GM23338 (cell line): ENCODE measurements at regions not wholly inside any gene's neighbourhood (a gene's known extent, or its start where the extent isn't known, plus 50 kb on each side); places are given as distances from the start of the nearest gene placed in this dataset.

Experiments
- ATAC-seq: fragments of 200-7000 bp; cut with Tn5 transposase; 3 replicates; pipeline ENCODE4 v1.9.1; 2020
- DNase-seq: peaks from one replicate; pipeline ENCODE4 v3.0.0-alpha.2; 2015; ENCODE audit warnings: low spot score
- H2AFZ ChIP-seq: fragments of 200-600 bp; sonication (generic); 2 replicates; pipeline ENCODE4 v1.8.0; 2016; ENCODE audit warnings: antibody characterized with exemption, mild to moderate bottlenecking, moderate library complexity
- H3F3A ChIP-seq: fragments of 200-600 bp; sonication (generic); replicated peaks from 2 replicates; pipeline ENCODE4 v1.8.0; 2017; ENCODE audit warnings: antibody characterized with exemption, mixed run types, low read depth
- H3K27ac ChIP-seq: fragments of 200-600 bp; sonication (generic); 2 replicates; pipeline ENCODE4 v1.6.1; 2016; ENCODE audit warnings: low read depth
- H3K27me3 ChIP-seq: fragments of 200-600 bp; sonication (generic); 2 replicates; pipeline ENCODE4 v1.8.0; 2016; ENCODE audit warnings: mild to moderate bottlenecking, mixed run types, moderate library complexity; ENCODE audit not compliant: insufficient read depth
- H3K36me3 ChIP-seq: fragments of 200-600 bp; sonication (generic); 2 replicates; pipeline ENCODE4 v1.8.0; 2016; ENCODE audit warnings: mild to moderate bottlenecking; ENCODE audit not compliant: insufficient read depth
- H3K4me1 ChIP-seq: fragments of 200-600 bp; sonication (generic); 2 replicates; pipeline ENCODE4 v1.8.0; 2016; ENCODE audit warnings: mild to moderate bottlenecking, moderate library complexity; ENCODE audit not compliant: insufficient read depth
- H3K4me2 ChIP-seq: fragments of 200-600 bp; sonication (generic); 2 replicates; pipeline ENCODE4 v1.7.1; 2017; ENCODE audit warnings: mixed run types
- H3K4me3 ChIP-seq: fragments of 200-600 bp; sonication (generic); 2 replicates; pipeline ENCODE4 v1.6.1; 2016; ENCODE audit warnings: mixed run types
- H3K79me2 ChIP-seq: fragments of 200-600 bp; sonication (generic); replicated peaks from 2 replicates; pipeline ENCODE4 v1.8.0; 2017; ENCODE audit warnings: mild to moderate bottlenecking; ENCODE audit not compliant: insufficient read depth
- H3K9me2 ChIP-seq: fragments of 200-600 bp; sonication (generic); 2 replicates; pipeline ENCODE4 v1.8.0; 2017; ENCODE audit not compliant: insufficient read depth
- H4K20me1 ChIP-seq: fragments of 200-600 bp; sonication (generic); replicated peaks from 2 replicates; pipeline ENCODE4 v1.8.0; 2017; ENCODE audit warnings: mild to moderate bottlenecking; ENCODE audit not compliant: insufficient read depth
- H3K27ac Mint-ChIP-seq: 2 replicates; pipeline ENCODE4 v1.8.0; 2020; ENCODE audit warnings: inconsistent platforms, mild to moderate bottlenecking, moderate library complexity, mixed read lengths
- H3K27me3 Mint-ChIP-seq: 3 replicates; pipeline ENCODE4 v1.8.0; 2022; ENCODE audit warnings: low read depth, mild to moderate bottlenecking, moderate library complexity, mixed read lengths, inconsistent platforms; ENCODE audit not compliant: insufficient read depth, poor library complexity
- H3K36me3 Mint-ChIP-seq: 3 replicates; pipeline ENCODE4 v1.8.0; 2021; ENCODE audit warnings: low read depth, mild to moderate bottlenecking, inconsistent platforms, moderate library complexity, mixed read lengths
- H3K4me1 Mint-ChIP-seq: 3 replicates; pipeline ENCODE4 v1.8.0; 2020; ENCODE audit warnings: mild to moderate bottlenecking, inconsistent platforms, mixed read lengths
- H3K4me3 Mint-ChIP-seq: 3 replicates; pipeline ENCODE4 v1.8.0; 2021; ENCODE audit warnings: moderate library complexity, mild to moderate bottlenecking, inconsistent platforms, mixed read lengths
- H3K9me3 Mint-ChIP-seq: 3 replicates; pipeline ENCODE4 v1.8.0; 2020; ENCODE audit warnings: moderate library complexity, mild to moderate bottlenecking, inconsistent platforms, mixed read lengths
- CREB1 ChIP-seq: fragments of 250-450 bp; sonication (Bioruptor Pico); IDR thresholded peaks from 2 replicates; pipeline ENCODE4 v1.5.0; 2020; ENCODE audit warnings: low read depth, mild to moderate bottlenecking, moderate library complexity
- CTCF ChIP-seq, 2 experiments: fragments of 200-600 bp in 1 of 2; sonication (generic) in 1 of 2; conservative IDR thresholded peaks; 2 replicates each; pipeline versions ENCODE4 v1.5.1 to v1.6.1; 2016 to 2017; ENCODE audit warnings: antibody characterized with exemption in 2 of 2, low read depth in 2 of 2, mild to moderate bottlenecking in 2 of 2, moderate library complexity in 1 of 2
- ETS1 ChIP-seq: IDR thresholded peaks from 2 replicates; pipeline ENCODE4 v1.6.1; 2016; ENCODE audit warnings: antibody characterized with exemption
- EZH2 ChIP-seq: fragments of 200-600 bp; sonication (generic); IDR thresholded peaks from one replicate; pipeline ENCODE4 v1.8.0; 2017; ENCODE audit warnings: antibody characterized with exemption, mild to moderate bottlenecking, low read depth; ENCODE audit not compliant: unreplicated experiment
- EZH2phosphoT487 ChIP-seq: fragments of 200-600 bp; sonication (generic); IDR thresholded peaks from one replicate; pipeline ENCODE4 v1.8.1; 2018; ENCODE audit warnings: antibody characterized with exemption; ENCODE audit not compliant: unreplicated experiment
- JUNB ChIP-seq: IDR thresholded peaks from one replicate; pipeline ENCODE4 v1.6.1; 2016; ENCODE audit warnings: antibody characterized with exemption; ENCODE audit not compliant: unreplicated experiment
- NANOG ChIP-seq: IDR thresholded peaks from 2 replicates; pipeline ENCODE4 v1.6.1; 2016; ENCODE audit warnings: antibody characterized with exemption, borderline replicate concordance
- POLR2AphosphoS5 ChIP-seq: IDR thresholded peaks from 2 replicates; pipeline ENCODE4 v1.6.1; 2016; ENCODE audit warnings: antibody characterized with exemption, low read depth
- REST ChIP-seq: IDR thresholded peaks from one replicate; pipeline ENCODE4 v1.6.1; 2018; ENCODE audit warnings: antibody characterized with exemption; ENCODE audit not compliant: unreplicated experiment
- STAT1 ChIP-seq: IDR thresholded peaks from one replicate; pipeline ENCODE4 v1.6.1; 2016; ENCODE audit warnings: antibody characterized with exemption; ENCODE audit not compliant: unreplicated experiment
- ZNF114 ChIP-seq: fragments of 250-450 bp; sonication (Bioruptor Pico); IDR thresholded peaks from 2 replicates; pipeline ENCODE4 v1.5.0; 2020; ENCODE audit warnings: mild to moderate bottlenecking, moderate library complexity
- ZNF331 ChIP-seq: fragments of 250-450 bp; sonication (Bioruptor Pico); IDR thresholded peaks from 2 replicates; pipeline ENCODE4 v1.5.0; 2020; ENCODE audit warnings: low read depth, mild to moderate bottlenecking, moderate library complexity
- ZNF462 ChIP-seq: fragments of 250-450 bp; sonication (Bioruptor Pico); IDR thresholded peaks from 2 replicates; pipeline ENCODE4 v1.5.0; 2020; ENCODE audit warnings: mild to moderate bottlenecking, moderate library complexity

GRCh38 chr3:124346487-124346886, 354.6 kb upstream of the ROPN1 start:
- H3K4me1 ChIP-seq = no peaks in the 10 kb centered on the region
- no peak overlapping the region for H3K4me3 Mint-ChIP-seq

More at GRCh38 chr3:124346487-124346886, 354.6 kb upstream of the ROPN1 start:
- Mint-ChIP-seq H3K27ac (no peak overlapping the region), H3K27me3 (peaks cover 2% of the 10 kb centered on the region), H3K4me1 (peaks cover 3% of the 10 kb centered on the region; the same call in 2 of the 3 replicates), H3K9me3 (no peaks in the 10 kb centered on the region), H3K36me3 (no peaks in the 10 kb centered on the region)
- Histone ChIP-seq H3K4me3 (no peak overlapping the region), H2AFZ (no peak overlapping the region), H3K9me2 (no peaks in the 10 kb centered on the region), H3F3A (no peaks in the 10 kb centered on the region), H3K4me2 (no peak overlapping the region), H3K79me2 (no peaks in the 10 kb centered on the region), H3K36me3 (no peaks in the 10 kb centered on the region), H3K27ac (no peak overlapping the region), H4K20me1 (no peaks in the 10 kb centered on the region), H3K27me3 (no peaks in the 10 kb centered on the region)
- ATAC-seq (no peak), DNase-seq (no peak)
- TF ChIP-seq EZH2phosphoT487 (no peak), NANOG (no peak), CREB1 (CRISPR knock-in tag) (no peak), STAT1 (no peak), ZNF114 (CRISPR knock-in tag) (no peak), EZH2 (no peak), POLR2AphosphoS5 (no peak), JUNB (no peak), ETS1 (no peak), REST (no peak), ZNF462 (CRISPR knock-in tag) (no peak), ZNF331 (no peak), CTCF (conservative IDR thresholded peaks at IDR 0.05; ENCODE audit: low read depth in 2 of 2) (no peak)
